Mucosa of stomach (tissue), 1 donor: ENCODE measurements at regions not wholly inside any gene's neighbourhood (a gene's known extent, or its start where the extent isn't known, plus 50 kb on each side); places are given as distances from the start of the nearest gene placed in this dataset.

Experiments
- H3K27me3 ChIP-seq: one replicate; pipeline ENCODE4 v1.7.0; 2013; ENCODE audit warnings: mild to moderate bottlenecking, low read length; ENCODE audit not compliant: control insufficient read depth, insufficient read depth
- H3K36me3 ChIP-seq: one replicate; pipeline ENCODE4 v1.7.0; 2013; ENCODE audit warnings: low read length; ENCODE audit not compliant: control insufficient read depth, insufficient read depth
- H3K4me1 ChIP-seq: one replicate; pipeline ENCODE4 v1.7.0; 2013; ENCODE audit warnings: mild to moderate bottlenecking, low read length; ENCODE audit not compliant: control insufficient read depth, insufficient read depth
- H3K4me3 ChIP-seq: one replicate; pipeline ENCODE4 v1.7.0; 2013; ENCODE audit warnings: low read length
- H3K9ac ChIP-seq: one replicate; pipeline ENCODE4 v1.7.0; 2013; ENCODE audit warnings: mild to moderate bottlenecking, low read length, moderate library complexity
- H3K9me3 ChIP-seq: one replicate; pipeline ENCODE4 v1.7.0; 2013; ENCODE audit warnings: mild to moderate bottlenecking, low read length, moderate library complexity; ENCODE audit not compliant: control insufficient read depth
- donor health status: Pancreatic carcinoma.

- no peak overlapping the region for H3K4me3 ChIP-seq
- H3K27me3 ChIP-seq = no peaks in the 10 kb centered on the region
- H3K9ac ChIP-seq = no peak overlapping the region
- no peaks in the 10 kb centered on the region for H3K36me3 ChIP-seq
- H3K4me1 ChIP-seq = no peaks in the 10 kb centered on the region
- H3K9me3 ChIP-seq = no peaks in the 10 kb centered on the region
Observed at GRCh38 chr2:44107086-44107740, 61.5 kb upstream of the PPM1B start.

GRCh38 chr2:44107974-44108373 lies 60.7 kb upstream of the PPM1B start:
- Histone ChIP-seq H3K9me3 (no peaks in the 10 kb centered on the region), H3K9ac (no peak overlapping the region), H3K36me3 (no peaks in the 10 kb centered on the region), H3K4me3 (no peak overlapping the region), H3K27me3 (no peaks in the 10 kb centered on the region), H3K4me1 (no peaks in the 10 kb centered on the region)

GRCh38 chr2:44109166-44109565 lies 59.5 kb upstream of the PPM1B start:
- no peaks in the 10 kb centered on the region for H3K27me3 ChIP-seq
- H3K4me3 ChIP-seq = no peak overlapping the region
- H3K4me1 ChIP-seq = no peaks in the 10 kb centered on the region
- no peak overlapping the region for H3K9ac ChIP-seq
- H3K9me3 ChIP-seq = no peaks in the 10 kb centered on the region
- H3K36me3 ChIP-seq = no peaks in the 10 kb centered on the region

- H3K27me3 ChIP-seq = no peaks in the 10 kb centered on the region
- no peaks in the 10 kb centered on the region for H3K9me3 ChIP-seq
- H3K4me3 ChIP-seq = no peak overlapping the region
- H3K36me3 ChIP-seq = no peaks in the 10 kb centered on the region
- no peaks in the 10 kb centered on the region for H3K4me1 ChIP-seq
- H3K9ac ChIP-seq = no peak overlapping the region
Observed at GRCh38 chr2:44110444-44110843, 58.2 kb upstream of the PPM1B start.

- Histone ChIP-seq H3K4me1 (no peaks in the 10 kb centered on the region), H3K36me3 (no peaks in the 10 kb centered on the region), H3K9me3 (no peaks in the 10 kb centered on the region), H3K9ac (no peak overlapping the region), H3K27me3 (no peaks in the 10 kb centered on the region), H3K4me3 (no peak overlapping the region)
Observed at GRCh38 chr2:44112096-44112495, 56.6 kb upstream of the PPM1B start.

- H3K36me3 ChIP-seq = no peaks in the 10 kb centered on the region
Observed at GRCh38 chr2:44116319-44116718, 52.4 kb upstream of the PPM1B start.

GRCh38 chr2:44118257-44118656 lies 50.4 kb upstream of the PPM1B start:
- H3K4me1 ChIP-seq = no peaks in the 10 kb centered on the region
- H3K36me3 ChIP-seq = no peaks in the 10 kb centered on the region
- H3K4me3 ChIP-seq = no peak overlapping the region
- no peaks in the 10 kb centered on the region for H3K27me3 ChIP-seq
- no peak overlapping the region for H3K9ac ChIP-seq
- no peaks in the 10 kb centered on the region for H3K9me3 ChIP-seq

More at GRCh38 chr2:44116319-44116718, 52.4 kb upstream of the PPM1B start:
- no peaks in the 10 kb centered on the region for H3K9me3 ChIP-seq
- H3K27me3 ChIP-seq = no peaks in the 10 kb centered on the region
- H3K4me1 ChIP-seq = no peaks in the 10 kb centered on the region
- H3K9ac ChIP-seq = no peak overlapping the region
- no peak overlapping the region for H3K4me3 ChIP-seq
